H1 (cell line): ENCODE measurements at regions not wholly inside any gene's neighbourhood (a gene's known extent, or its start where the extent isn't known, plus 50 kb on each side); places are given as distances from the start of the nearest gene placed in this dataset.

Experiments
- CHD7 ChIP-seq: fragments of 300-600 bp; sonication (generic); IDR thresholded peaks from 2 replicates; pipeline ENCODE4 v1.7.1; 2012; ENCODE audit warnings: low read length, moderate library complexity, mild to moderate bottlenecking, inconsistent platforms; ENCODE audit not compliant: insufficient replicate concordance
- JUND ChIP-seq: IDR thresholded peaks from 2 replicates; pipeline ENCODE4 v1.6.1; 2011; ENCODE audit warnings: mild to moderate bottlenecking, improper control_type of control experiment, low read length
- SIN3A ChIP-seq, 2 experiments: IDR thresholded peaks in 1 of 2; conservative IDR thresholded peaks in 1 of 2; 2 replicates each; pipeline ENCODE4 v1.6.1; 2011 to 2012; ENCODE audit warnings: low read length in 2 of 2, improper control_type of control experiment in 1 of 2, low read depth in 1 of 2, mild to moderate bottlenecking in 1 of 2

GRCh38 chr5:106017243-106017857 is 1653.4 kb downstream of the EFNA5 start (continued):
- TF ChIP-seq CHD7 (no peak), SIN3A (conservative IDR thresholded peaks at IDR 0.05 in 1 of 2, IDR thresholded peaks at IDR 0.05 in 1 of 2; ENCODE audit: low read depth in 1 of 2, low read length in 2 of 2) (no peak), JUND (no peak)
- TF ChIP-seq, all 59 proteins: peak for 0
